ENCODE measurements at regions not wholly inside any gene's neighbourhood (a gene's known extent, or its start where the extent isn't known, plus 50 kb on each side); places are given as distances from the start of the nearest gene placed in this dataset.

DNA sequence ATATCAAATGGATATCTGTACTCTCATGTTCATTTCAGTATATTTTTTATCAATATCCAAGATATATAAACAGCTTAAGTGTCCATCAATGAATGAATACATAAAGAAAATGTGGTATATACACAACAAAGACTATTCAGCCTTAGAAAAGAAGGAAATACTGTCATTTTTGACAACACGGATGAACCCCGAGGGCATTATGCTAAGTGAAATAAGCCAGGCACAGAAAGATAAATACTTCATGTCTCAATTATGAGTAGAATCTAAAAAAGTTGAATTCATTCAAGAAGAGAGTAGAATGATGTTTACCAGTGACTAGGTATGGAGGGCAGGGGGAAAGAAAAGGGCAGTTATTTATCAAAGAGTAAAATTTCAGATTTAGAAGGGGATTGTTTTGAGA, 949.8 kb upstream of the TYRP1 start:
- TF ChIP-seq CTCF (conservative IDR thresholded peaks at IDR 0.05; ENCODE audit: low read depth, low read length), result no peak

DNA sequence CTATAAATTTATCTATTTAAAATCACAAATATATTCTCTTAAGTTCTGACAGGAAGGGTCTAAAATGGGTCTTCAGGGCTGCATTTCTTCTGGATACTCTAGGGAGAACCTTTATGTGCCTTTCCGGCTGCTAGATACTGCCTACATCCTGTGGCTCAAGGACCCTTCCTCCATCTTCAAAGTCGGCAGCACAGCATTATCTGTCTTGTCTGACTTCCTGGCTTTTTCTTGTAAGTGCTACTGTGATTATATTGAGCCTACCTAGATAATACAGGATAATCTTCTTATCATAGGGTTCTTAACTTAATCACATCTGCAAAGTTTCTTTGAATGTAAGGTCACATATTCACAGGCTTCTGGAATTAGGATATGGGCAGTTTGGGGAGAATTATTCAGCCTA, 943.8 kb upstream of the TYRP1 start:
- H3K4me3 ChIP-seq (ENCODE audit: low read length), result no peak overlapping the region
- no peak for TF ChIP-seq CTCF (conservative IDR thresholded peaks at IDR 0.05; ENCODE audit: low read depth, low read length)
- no peak for DNase-seq (ENCODE audit: low read depth)

More for the DNA sequence above, 949.8 kb upstream of the TYRP1 start:
- no peak overlapping the region for H3K4me3 ChIP-seq (ENCODE audit: low read length)
- no peak for DNase-seq (ENCODE audit: low read depth)

DNA sequence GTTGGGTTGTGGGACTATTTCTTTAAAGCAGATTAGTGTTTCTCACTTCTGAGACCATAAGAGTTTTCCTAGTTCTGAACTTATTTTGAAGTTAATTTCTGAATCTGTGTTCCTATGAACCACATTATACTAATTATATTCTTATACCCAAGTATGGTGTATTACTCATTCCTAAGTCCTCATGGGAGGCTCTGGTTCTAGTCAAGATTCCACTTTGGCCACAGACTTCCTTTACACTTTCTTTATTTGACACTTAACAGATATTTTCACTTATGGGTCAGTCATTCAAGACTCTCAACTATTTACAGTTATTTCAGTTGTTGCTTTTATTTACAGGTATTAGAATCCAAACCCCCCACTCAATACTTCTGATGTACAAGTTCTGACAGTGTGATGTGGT, 937.2 kb upstream of the TYRP1 start:
- TF ChIP-seq CTCF (conservative IDR thresholded peaks at IDR 0.05; ENCODE audit: low read depth, low read length), result no peak
- H3K4me3 ChIP-seq (ENCODE audit: low read length), result no peak overlapping the region
- no peak for DNase-seq (ENCODE audit: low read depth)

DNA sequence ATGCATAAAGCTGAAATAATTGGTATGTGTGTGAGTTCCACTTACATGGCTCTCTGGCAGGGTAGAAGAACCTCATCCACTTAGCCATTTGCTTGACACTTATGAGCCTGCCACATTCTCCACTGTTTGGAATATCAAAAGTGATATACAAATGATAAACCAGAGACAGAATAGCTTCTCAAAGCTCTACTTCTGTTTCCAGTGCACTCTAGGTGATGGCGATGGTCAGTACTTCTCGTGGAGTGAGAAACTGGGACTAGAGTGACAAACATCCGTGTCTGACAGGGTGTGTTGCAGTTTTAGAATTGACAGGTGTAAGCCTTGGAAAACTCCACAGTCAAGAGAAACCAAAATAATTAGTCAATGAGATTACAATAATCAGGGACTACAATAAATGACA, 935.8 kb upstream of the TYRP1 start:
- no peak overlapping the region for H3K4me3 ChIP-seq (ENCODE audit: low read length)
- TF ChIP-seq CTCF (conservative IDR thresholded peaks at IDR 0.05; ENCODE audit: low read depth, low read length), result no peak
- DNase-seq (ENCODE audit: low read depth), result no peak

DNA sequence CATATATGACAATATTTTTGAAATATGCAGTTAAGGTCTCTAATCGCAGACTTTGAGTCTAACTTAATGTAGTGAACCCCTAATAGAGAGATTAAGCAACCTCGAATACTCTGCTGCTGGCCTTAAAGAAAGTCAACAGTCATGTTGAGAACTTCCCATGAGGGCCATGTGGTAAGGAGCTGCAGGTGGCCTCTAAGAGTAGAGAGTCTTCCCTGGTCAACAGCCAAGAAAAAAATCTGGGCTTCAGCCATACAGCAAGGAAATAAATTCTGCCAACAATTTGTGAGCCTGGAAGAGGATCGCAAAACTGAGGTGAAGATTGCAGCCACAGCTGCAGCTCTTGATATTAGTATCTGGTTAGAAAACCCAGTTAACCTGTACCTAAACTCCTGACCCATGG, 935.2 kb upstream of the TYRP1 start:
- no peak for DNase-seq (ENCODE audit: low read depth)
- no peak for TF ChIP-seq CTCF (conservative IDR thresholded peaks at IDR 0.05; ENCODE audit: low read depth, low read length)
- no peak overlapping the region for H3K4me3 ChIP-seq (ENCODE audit: low read length)

DNA sequence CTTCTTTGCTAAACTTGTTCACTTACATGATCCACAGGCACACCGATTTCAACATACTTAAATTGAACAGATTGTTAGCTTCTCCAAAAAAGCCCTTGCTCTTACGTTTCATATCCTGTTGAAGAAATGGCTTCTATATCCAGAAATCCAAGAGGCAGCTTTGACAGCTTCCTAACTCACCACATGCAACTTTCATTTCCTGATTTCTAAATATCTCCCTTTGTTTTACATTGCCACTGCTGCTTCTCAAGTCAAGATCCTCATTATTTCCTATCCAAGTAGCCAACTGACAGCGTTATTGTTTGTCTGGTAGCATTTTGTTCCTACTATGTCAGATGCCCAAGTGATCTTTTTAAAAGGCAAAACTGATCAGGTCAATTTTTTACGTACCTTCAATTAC, 913.2 kb upstream of the TYRP1 start:
- no peak for TF ChIP-seq CTCF (conservative IDR thresholded peaks at IDR 0.05; ENCODE audit: low read depth, low read length)
- H3K4me3 ChIP-seq (ENCODE audit: low read length), result no peak overlapping the region
- no peak for DNase-seq (ENCODE audit: low read depth)

DNA sequence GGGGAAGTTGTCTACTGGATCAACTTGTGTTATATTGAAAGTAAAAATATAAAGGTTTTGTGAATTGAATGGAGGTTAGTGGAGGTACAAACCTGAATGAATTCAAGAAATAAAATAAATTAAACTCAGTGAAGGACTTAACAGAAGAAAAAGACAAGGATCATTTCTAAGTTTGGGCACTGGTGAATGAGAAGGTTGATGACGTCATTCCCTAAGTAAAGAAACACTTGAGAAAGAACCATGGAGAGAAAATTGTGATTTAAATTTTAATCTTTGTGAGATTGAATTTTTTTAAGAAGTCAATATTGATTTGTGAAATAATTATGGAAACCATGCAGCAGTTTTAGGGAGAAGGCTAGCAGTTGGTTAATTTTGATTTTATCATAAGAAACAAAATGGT, 900.3 kb upstream of the TYRP1 start:
- TF ChIP-seq CTCF (conservative IDR thresholded peaks at IDR 0.05; ENCODE audit: low read depth, low read length), result no peak
- H3K4me3 ChIP-seq (ENCODE audit: low read length), result no peak overlapping the region
- no peak for DNase-seq (ENCODE audit: low read depth)

Data from retinal pigment epithelial cell (primary cell).